ENCODE measurements at regions not wholly inside any gene's neighbourhood (a gene's known extent, or its start where the extent isn't known, plus 50 kb on each side); places are given as distances from the start of the nearest gene placed in this dataset.

DNA sequence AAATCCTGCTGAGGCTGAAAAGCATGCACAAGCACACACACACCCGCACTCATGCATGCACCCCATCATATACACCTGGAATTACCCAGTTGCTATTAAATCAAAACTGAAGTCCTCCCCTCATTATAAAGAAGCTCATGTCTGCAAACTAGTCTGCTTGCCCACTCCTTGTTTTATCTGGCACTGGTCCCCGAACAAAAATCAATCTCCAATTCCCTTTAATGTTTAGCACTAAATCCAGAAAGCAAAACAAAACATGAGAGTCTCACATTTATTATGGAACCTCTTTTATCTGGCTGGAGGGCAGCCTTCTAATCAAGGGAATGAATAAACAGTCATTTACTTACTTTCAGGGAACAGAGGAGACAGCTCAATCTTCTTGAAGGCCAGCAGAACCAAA lies 1093.4 kb upstream of the FLRT2 start:
- Histone ChIP-seq H3K27me3 (no peaks in the 10 kb centered on the region), H3K27ac (no peak overlapping the region), H3K4me3 (replicated peaks in 1 of 3) (no peak overlapping the region), H3K4me1 (no peaks in the 10 kb centered on the region), H3K9me3 (no peaks in the 10 kb centered on the region), H3K36me3 (no peaks in the 10 kb centered on the region)
- intact Hi-C loops (cut with DNase I) = no loop called here
- 76 to 85% methylated on average over 2 of the region's 2 CpGs for WGBS, 2 donors
- TF ChIP-seq, protein P1, sequence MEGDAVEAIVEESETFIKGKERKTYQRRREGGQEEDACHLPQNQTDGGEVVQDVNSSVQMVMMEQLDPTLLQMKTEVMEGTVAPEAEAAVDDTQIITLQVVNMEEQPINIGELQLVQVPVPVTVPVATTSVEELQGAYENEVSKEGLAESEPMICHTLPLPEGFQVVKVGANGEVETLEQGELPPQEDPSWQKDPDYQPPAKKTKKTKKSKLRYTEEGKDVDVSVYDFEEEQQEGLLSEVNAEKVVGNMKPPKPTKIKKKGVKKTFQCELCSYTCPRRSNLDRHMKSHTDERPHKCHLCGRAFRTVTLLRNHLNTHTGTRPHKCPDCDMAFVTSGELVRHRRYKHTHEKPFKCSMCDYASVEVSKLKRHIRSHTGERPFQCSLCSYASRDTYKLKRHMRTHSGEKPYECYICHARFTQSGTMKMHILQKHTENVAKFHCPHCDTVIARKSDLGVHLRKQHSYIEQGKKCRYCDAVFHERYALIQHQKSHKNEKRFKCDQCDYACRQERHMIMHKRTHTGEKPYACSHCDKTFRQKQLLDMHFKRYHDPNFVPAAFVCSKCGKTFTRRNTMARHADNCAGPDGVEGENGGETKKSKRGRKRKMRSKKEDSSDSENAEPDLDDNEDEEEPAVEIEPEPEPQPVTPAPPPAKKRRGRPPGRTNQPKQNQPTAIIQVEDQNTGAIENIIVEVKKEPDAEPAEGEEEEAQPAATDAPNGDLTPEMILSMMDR (IDR thresholded peaks at IDR 0.05) = no peak
- TF ChIP-seq POLR2A (IDR thresholded peaks at IDR 0.05) = no peak
- DNase-seq = no peak

DNA sequence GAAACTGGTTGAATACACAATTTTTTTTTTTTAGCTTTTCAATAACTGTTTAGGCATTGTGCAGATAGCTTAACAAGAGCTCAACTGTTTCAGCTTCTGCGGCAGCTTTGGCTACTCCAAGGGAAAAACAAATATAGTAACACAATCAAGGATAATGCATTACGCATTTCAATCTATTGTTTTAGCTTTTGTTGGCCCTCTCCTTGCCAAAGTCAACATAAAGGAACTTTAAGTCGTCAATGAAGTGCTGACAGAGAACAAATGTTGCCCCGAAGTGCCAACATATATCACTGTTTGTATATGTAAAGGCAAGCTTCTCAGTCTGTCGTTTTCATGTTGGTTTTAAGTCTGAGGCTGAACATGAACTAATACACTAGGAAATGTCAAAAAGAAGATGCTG lies 1087.4 kb upstream of the FLRT2 start:
- intact Hi-C loops (cut with DNase I) = no loop called here
- Histone ChIP-seq H3K4me3 (replicated peaks in 1 of 3) (no peak overlapping the region), H3K4me1 (no peaks in the 10 kb centered on the region), H3K36me3 (no peaks in the 10 kb centered on the region), H3K9me3 (no peaks in the 10 kb centered on the region), H3K27me3 (no peaks in the 10 kb centered on the region), H3K27ac (no peak overlapping the region)
- 44 to 50% methylated on average over 5 of the region's 5 CpGs for WGBS, 2 donors
- DNase-seq = no peak
- TF ChIP-seq, protein P1 (IDR thresholded peaks at IDR 0.05) = no peak

DNA sequence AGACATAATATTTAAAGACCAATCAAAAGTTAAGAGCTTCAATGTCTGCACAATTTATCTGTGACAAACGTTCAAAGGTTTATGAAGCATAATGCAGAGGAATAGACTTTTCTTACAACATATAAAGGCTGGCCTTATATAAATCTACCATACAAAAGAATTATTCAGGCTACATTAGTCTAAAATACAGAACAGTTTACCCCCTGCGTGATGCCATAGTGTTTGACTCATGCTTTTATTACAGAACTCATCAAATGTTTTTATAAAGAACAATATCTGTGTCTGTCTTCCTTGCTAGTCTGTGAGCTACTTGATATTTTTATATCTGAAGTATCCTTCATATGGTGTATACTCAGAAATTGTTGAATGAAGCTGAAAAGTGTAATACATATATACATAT lies 1084.5 kb upstream of the FLRT2 start:
- intact Hi-C loops (cut with DNase I) = no loop called here
- DNase-seq = no peak
- Histone ChIP-seq H3K4me1 (no peaks in the 10 kb centered on the region), H3K27ac (no peak overlapping the region), H3K4me3 (replicated peaks in 1 of 3) (no peak overlapping the region), H3K9me3 (no peaks in the 10 kb centered on the region), H3K27me3 (no peaks in the 10 kb centered on the region), H3K36me3 (no peaks in the 10 kb centered on the region)
- TF ChIP-seq, protein P1 (IDR thresholded peaks at IDR 0.05) = no peak
- 91 to 94% methylated on average over 2 of the region's 2 CpGs for WGBS, 2 donors

DNA sequence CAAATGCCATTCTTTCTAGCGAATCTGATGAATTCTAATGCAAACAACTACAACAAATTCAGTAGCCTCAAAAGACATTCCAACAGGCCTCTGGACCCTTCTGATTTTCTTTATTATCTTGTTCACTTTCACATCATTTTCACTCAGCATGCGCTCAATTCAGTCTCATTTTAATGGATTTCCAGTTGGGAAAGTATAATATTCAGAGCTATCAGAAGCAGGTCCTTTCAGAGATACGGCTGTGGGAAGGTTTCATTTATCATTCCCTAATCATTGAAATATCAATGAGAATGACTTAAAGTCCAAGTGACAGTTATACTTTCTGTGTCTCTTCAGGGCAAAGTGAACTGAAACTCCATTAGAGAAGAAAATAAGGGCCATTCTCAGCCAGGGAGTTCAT lies 1083.7 kb upstream of the FLRT2 start:
- 97% methylated on average over 3 of the region's 3 CpGs for WGBS, 2 donors
- Histone ChIP-seq H3K27ac (no peak overlapping the region), H3K27me3 (no peaks in the 10 kb centered on the region), H3K4me1 (no peaks in the 10 kb centered on the region), H3K4me3 (replicated peaks in 1 of 3) (no peak overlapping the region), H3K36me3 (no peaks in the 10 kb centered on the region), H3K9me3 (no peaks in the 10 kb centered on the region)
- no peak for TF ChIP-seq POLR2A (IDR thresholded peaks at IDR 0.05)
- TF ChIP-seq, protein P1 (IDR thresholded peaks at IDR 0.05) = no peak
- DNase-seq = no peak
- intact Hi-C loops (cut with DNase I) = no loop called here

DNA sequence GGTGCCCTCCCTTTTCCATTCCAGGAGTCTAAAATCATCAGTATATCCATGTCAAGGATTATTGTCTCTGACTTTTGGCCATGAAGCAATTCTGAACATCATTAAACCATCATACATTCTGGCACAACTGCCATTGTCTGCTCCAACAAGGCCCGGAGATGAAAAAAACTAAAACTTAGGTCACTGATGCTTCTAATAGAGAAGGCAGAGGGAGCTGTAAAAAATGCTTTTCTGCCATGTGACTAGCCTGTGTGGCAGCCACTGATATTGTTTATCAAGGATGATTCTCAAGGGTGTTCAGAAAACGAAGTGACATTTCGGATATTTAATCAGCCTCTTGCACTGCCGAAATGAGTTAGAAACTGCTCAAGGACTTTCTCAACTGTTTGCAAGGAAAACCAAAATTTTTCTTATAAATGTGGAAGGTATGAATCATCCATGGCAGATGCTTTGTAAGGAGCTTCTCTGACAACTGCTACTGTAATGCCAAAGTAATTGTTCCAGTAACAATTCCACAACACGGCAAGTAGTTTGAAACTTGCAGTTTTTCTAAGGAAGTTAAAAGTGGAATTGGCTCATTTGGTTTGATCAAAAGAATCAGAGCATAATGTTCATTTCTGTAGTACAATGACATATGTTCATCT lies 1076.5 kb upstream of the FLRT2 start:
- Histone ChIP-seq H3K27me3 (no peaks in the 10 kb centered on the region), H3K27ac (no peak overlapping the region), H3K4me3 (replicated peaks in 1 of 3) (no peak overlapping the region), H3K36me3 (no peaks in the 10 kb centered on the region), H3K4me1 (no peaks in the 10 kb centered on the region), H3K9me3 (no peaks in the 10 kb centered on the region)
- intact Hi-C loops (cut with DNase I) = no loop called here
- TF ChIP-seq POLR2A (IDR thresholded peaks at IDR 0.05) = no peak
- TF ChIP-seq, protein P1 (IDR thresholded peaks at IDR 0.05) = no peak
- WGBS, 2 donors = 87 to 93% methylated on average over 5 of the region's 5 CpGs
- DNase-seq = no peak
